Thoracic aorta (tissue), 2 donors: ENCODE measurements at regions not wholly inside any gene's neighbourhood (a gene's known extent, or its start where the extent isn't known, plus 50 kb on each side); places are given as distances from the start of the nearest gene placed in this dataset.

Experiments used
- ATAC-seq: fragments of 150-250 bp; one replicate; pipeline ENCODE4 v1.8.0; 2017; ENCODE audit warnings: low read depth; ENCODE audit not compliant: insufficient number of reproducible peaks, low FRiP score
- DNase-seq: peaks from one replicate; pipeline ENCODE4 v3.0.0-alpha.2; 2020; ENCODE audit warnings: low spot score
- H3K27ac ChIP-seq, 2 donors: fragments of 200-600 bp; sonication (generic); 1 replicate in 1 of 2; 2 replicates in 1 of 2; pipeline ENCODE4 v1.5.1; 2016; ENCODE audit warnings: mild to moderate bottlenecking in 2 of 2, moderate library complexity in 2 of 2
- H3K27me3 ChIP-seq: fragments of 200-600 bp; sonication (generic); replicated peaks from 2 replicates; pipeline ENCODE4 v1.6.0; 2016; ENCODE audit warnings: mild to moderate bottlenecking; ENCODE audit not compliant: insufficient read depth
- H3K36me3 ChIP-seq: fragments of 200-600 bp; sonication (generic); one replicate; pipeline ENCODE4 v1.5.1; 2016
- H3K4me1 ChIP-seq, 2 donors: fragments of 200-600 bp; sonication (generic); 1 replicate in 1 of 2; 2 replicates in 1 of 2; pipeline versions ENCODE4 v1.5.1 to v1.6.0; 2016; ENCODE audit warnings: low read depth in 2 of 2, mild to moderate bottlenecking in 1 of 2; ENCODE audit not compliant: control insufficient read depth in 1 of 2
- H3K4me3 ChIP-seq: fragments of 200-600 bp; sonication (generic); 2 replicates; pipeline ENCODE4 v1.5.1; 2016; ENCODE audit warnings: mild to moderate bottlenecking
- H3K9me3 ChIP-seq: fragments of 200-600 bp; sonication (generic); 2 replicates; pipeline ENCODE4 v1.5.1; 2016
- TF ChIP-seq, protein P1 (sequence below): fragments of 200-600 bp; sonication (generic); IDR thresholded peaks from one replicate; pipeline ENCODE4 v1.5.1; 2019; ENCODE audit warnings: antibody characterized with exemption

DNA sequence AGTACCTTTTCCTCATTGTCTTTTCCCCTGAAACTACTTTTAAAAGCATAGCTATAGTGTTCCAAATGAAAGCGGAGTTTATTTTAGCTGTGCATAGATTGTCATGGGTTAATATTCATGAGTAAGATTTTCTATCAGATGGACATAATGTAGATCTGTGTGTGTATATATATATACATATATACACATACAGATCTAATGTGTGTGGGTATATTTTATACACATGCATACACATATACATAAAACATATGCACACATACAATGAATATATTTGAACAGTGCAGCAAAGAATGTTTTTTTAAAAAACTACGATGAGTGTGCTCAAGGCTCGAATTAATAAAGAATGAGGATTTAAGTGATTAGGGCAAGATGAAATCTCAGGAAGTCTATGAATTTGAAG is 328.3 kb upstream of the IL12A start:
- H3K27ac ChIP-seq: no peak overlapping the region
- no peaks in the 10 kb centered on the region for H3K36me3 ChIP-seq
- no peak overlapping the region for H3K4me3 ChIP-seq
- ATAC-seq: no peak
- no peaks in the 10 kb centered on the region for H3K27me3 ChIP-seq
- no peaks in the 10 kb centered on the region for H3K4me1 ChIP-seq
- TF ChIP-seq, protein P1, sequence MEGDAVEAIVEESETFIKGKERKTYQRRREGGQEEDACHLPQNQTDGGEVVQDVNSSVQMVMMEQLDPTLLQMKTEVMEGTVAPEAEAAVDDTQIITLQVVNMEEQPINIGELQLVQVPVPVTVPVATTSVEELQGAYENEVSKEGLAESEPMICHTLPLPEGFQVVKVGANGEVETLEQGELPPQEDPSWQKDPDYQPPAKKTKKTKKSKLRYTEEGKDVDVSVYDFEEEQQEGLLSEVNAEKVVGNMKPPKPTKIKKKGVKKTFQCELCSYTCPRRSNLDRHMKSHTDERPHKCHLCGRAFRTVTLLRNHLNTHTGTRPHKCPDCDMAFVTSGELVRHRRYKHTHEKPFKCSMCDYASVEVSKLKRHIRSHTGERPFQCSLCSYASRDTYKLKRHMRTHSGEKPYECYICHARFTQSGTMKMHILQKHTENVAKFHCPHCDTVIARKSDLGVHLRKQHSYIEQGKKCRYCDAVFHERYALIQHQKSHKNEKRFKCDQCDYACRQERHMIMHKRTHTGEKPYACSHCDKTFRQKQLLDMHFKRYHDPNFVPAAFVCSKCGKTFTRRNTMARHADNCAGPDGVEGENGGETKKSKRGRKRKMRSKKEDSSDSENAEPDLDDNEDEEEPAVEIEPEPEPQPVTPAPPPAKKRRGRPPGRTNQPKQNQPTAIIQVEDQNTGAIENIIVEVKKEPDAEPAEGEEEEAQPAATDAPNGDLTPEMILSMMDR: no peak
- H3K9me3 ChIP-seq: peaks cover 7% of the 10 kb centered on the region
- DNase-seq: no peak

GRCh38 chr3:159660901-159661300 is 327.7 kb upstream of the IL12A start:
- DNase-seq: no peak
- H3K27me3 ChIP-seq: no peaks in the 10 kb centered on the region
- H3K27ac ChIP-seq: no peak overlapping the region
- TF ChIP-seq, protein P1: no peak
- H3K4me3 ChIP-seq: no peak overlapping the region
- ATAC-seq: no peak
- H3K4me1 ChIP-seq: no peaks in the 10 kb centered on the region
- H3K9me3 ChIP-seq: peaks cover 7% of the 10 kb centered on the region
- no peaks in the 10 kb centered on the region for H3K36me3 ChIP-seq

GRCh38 chr3:159662549-159662948 is 326.1 kb upstream of the IL12A start:
- DNase-seq (no peak), ATAC-seq (no peak)
- Histone ChIP-seq H3K9me3 (peaks cover 7% of the 10 kb centered on the region), H3K27ac (no peak overlapping the region), H3K4me3 (no peak overlapping the region), H3K27me3 (no peaks in the 10 kb centered on the region), H3K36me3 (no peaks in the 10 kb centered on the region), H3K4me1 (no peaks in the 10 kb centered on the region)
- TF ChIP-seq, protein P1: no peak

DNA sequence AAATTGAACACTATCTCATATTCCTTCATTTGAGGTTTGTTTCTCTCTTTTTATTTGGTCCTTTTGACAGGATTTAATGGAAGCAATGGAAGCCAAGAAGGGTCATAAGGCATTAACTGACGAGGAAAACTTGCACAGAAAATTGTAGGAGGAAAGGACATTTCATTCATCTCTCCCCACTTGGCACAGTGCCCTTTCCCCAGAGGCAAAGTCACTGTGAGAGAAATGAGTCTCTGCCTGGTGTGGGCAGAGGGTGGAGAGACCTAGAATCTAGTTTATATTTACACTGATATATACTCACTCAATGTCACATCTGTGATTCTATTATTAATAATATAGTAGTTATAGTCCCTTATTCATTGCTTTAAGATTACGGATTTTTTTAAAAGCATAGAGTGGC is 324.6 kb upstream of the IL12A start:
- H3K27me3 ChIP-seq: no peaks in the 10 kb centered on the region
- TF ChIP-seq, protein P1: no peak
- peaks cover 0 to 9% of the 10 kb centered on the region in 2 donors for H3K4me1 ChIP-seq
- no peak overlapping the region for H3K27ac ChIP-seq
- H3K4me3 ChIP-seq: no peak overlapping the region
- no peaks in the 10 kb centered on the region for H3K36me3 ChIP-seq
- ATAC-seq (no peak), DNase-seq (no peak)
- H3K9me3 ChIP-seq: peaks cover 7% of the 10 kb centered on the region

GRCh38 chr3:159664653-159665052 is 324.0 kb upstream of the IL12A start:
- Histone ChIP-seq H3K4me3 (no peak overlapping the region), H3K27me3 (no peaks in the 10 kb centered on the region), H3K4me1 (peaks cover 0 to 12% of the 10 kb centered on the region in 2 donors), H3K36me3 (no peaks in the 10 kb centered on the region), H3K27ac (no peak overlapping the region), H3K9me3 (peaks cover 7% of the 10 kb centered on the region)
- DNase-seq: no peak
- no peak for ATAC-seq
- TF ChIP-seq, protein P1: no peak
